SU-DHL-6 (cell line): ENCODE measurements at regions not wholly inside any gene's neighbourhood (a gene's known extent, or its start where the extent isn't known, plus 50 kb on each side); places are given as distances from the start of the nearest gene placed in this dataset.

ENCODE experiments used
- H2AFZ ChIP-seq: fragments of 200-600 bp; sonication (generic); 2 replicates; pipeline ENCODE4 v1.6.1; 2014; ENCODE audit warnings: low read depth, mild to moderate bottlenecking, moderate library complexity, mixed read lengths, antibody characterized with exemption, low read length; ENCODE audit not compliant: severe bottlenecking
- H3F3A ChIP-seq: fragments of 200-600 bp; shearing (Covaris generic); 2 replicates; pipeline ENCODE4 v1.6.0; 2016; ENCODE audit warnings: antibody characterized with exemption, mild to moderate bottlenecking; ENCODE audit not compliant: insufficient read depth
- H3K27ac ChIP-seq: fragments of 200-600 bp; sonication (generic); 2 replicates; pipeline ENCODE4 v1.5.1; 2016; ENCODE audit warnings: low read depth, mild to moderate bottlenecking, low read length, moderate library complexity, mixed read lengths
- H3K27me3 ChIP-seq: fragments of 200-600 bp; sonication (generic), shearing (Covaris generic); 2 replicates; pipeline ENCODE4 v1.6.0; 2014; ENCODE audit warnings: mild to moderate bottlenecking, low read length
- H3K36me3 ChIP-seq: fragments of 200-600 bp; sonication (generic); 2 replicates; pipeline ENCODE4 v1.6.1; 2014; ENCODE audit warnings: mild to moderate bottlenecking, low read length, mixed read lengths
- H3K4me2 ChIP-seq: fragments of 300-600, 200-600 bp; shearing (Covaris generic), sonication (generic); 2 replicates; pipeline ENCODE4 v1.6.0; 2014; ENCODE audit warnings: low read length, low read depth, mild to moderate bottlenecking; ENCODE audit not compliant: poor library complexity, severe bottlenecking
- H3K4me3 ChIP-seq: fragments of 200-600 bp; sonication (generic); 2 replicates; pipeline ENCODE4 v1.5.1; 2014; ENCODE audit warnings: antibody characterized with exemption, low read length, mild to moderate bottlenecking, mixed read lengths; ENCODE audit not compliant: insufficient read depth, poor library complexity, severe bottlenecking
- H3K79me2 ChIP-seq: fragments of 200-600 bp; sonication (generic); 2 replicates; pipeline ENCODE4 v1.6.1; 2014; ENCODE audit warnings: mild to moderate bottlenecking, low read length, moderate library complexity; ENCODE audit not compliant: insufficient read depth
- H3K9ac ChIP-seq: fragments of 200-600 bp; sonication (generic); 2 replicates; pipeline ENCODE4 v1.7.0; 2014; ENCODE audit warnings: mild to moderate bottlenecking, low read length
- H3K9me2 ChIP-seq: fragments of 200-600 bp; sonication (generic); replicated peaks from 2 replicates; pipeline ENCODE4 v1.6.1; 2014; ENCODE audit warnings: low read length; ENCODE audit not compliant: insufficient read depth
- H3K9me3 ChIP-seq: fragments of 200-600 bp; sonication (generic); 2 replicates; pipeline ENCODE4 v1.6.1; 2014; ENCODE audit warnings: low read length, mixed read lengths; ENCODE audit not compliant: insufficient read depth
- H4K20me1 ChIP-seq: fragments of 200-600 bp; sonication (generic); 2 replicates; pipeline ENCODE4 v1.6.1; 2014; ENCODE audit warnings: low read depth, mild to moderate bottlenecking, antibody characterized with exemption, low read length, moderate library complexity, mixed read lengths
- EZH2phosphoT487 ChIP-seq: fragments of 200-600 bp; sonication (generic), shearing (Covaris generic); conservative IDR thresholded peaks from 2 replicates; pipeline ENCODE4 v1.6.1; 2018; ENCODE audit warnings: mild to moderate bottlenecking, antibody characterized with exemption, low read length, moderate library complexity, mixed read lengths
- TF ChIP-seq, protein P1 (sequence below): fragments of 200-600 bp; sonication (generic); IDR thresholded peaks from one replicate; pipeline ENCODE4 v1.5.1; 2017; ENCODE audit warnings: antibody characterized with exemption, mild to moderate bottlenecking, low read length, moderate library complexity; ENCODE audit not compliant: insufficient read depth, poor library complexity, severe bottlenecking

DNA sequence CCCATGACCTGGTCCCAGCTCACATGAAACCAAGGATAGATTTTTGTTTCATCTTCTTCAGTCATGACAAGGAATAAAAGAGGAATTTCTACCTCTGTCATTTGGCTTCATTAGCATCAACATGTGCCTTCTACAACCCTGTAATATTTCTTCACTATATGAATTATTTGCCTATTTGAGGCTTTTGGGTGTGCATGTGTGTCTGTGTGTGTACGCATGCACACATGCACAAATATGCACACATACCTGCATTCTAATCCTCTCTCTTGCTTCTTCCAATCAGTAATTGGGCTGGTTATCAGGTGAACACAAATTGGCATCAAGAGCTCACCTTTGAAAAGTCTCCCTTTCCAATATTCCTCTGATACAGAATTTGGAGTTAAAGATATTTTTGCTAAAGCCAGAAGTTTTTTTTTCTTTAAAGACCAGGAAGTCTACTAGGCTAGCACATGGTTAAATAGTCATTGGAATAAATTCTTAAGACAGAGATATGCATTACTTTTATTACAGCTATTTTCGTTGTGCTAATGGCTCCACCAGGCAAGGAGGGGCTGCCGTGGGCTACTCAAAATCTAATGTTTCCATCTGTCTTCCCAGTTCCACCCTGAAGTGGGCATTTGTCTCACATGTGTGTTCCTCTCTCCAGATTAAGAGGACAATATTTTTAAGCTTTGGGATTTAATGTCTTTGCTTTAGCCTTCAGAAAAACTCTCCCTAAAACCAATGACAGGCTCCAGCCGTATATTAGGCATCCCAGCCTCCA lies 547.2 kb upstream of the CDH5 start:
- H3K27me3 ChIP-seq = no peaks in the 10 kb centered on the region
- H3K36me3 ChIP-seq = no peaks in the 10 kb centered on the region
- no peaks in the 10 kb centered on the region for H4K20me1 ChIP-seq
- H3F3A ChIP-seq = no peaks in the 10 kb centered on the region
- no peak overlapping the region for H3K27ac ChIP-seq
- H3K9me2 ChIP-seq = no peaks in the 10 kb centered on the region
- H3K79me2 ChIP-seq = no peaks in the 10 kb centered on the region
- no peak overlapping the region for H2AFZ ChIP-seq
- H3K4me3 ChIP-seq = no peak overlapping the region
- no peak for TF ChIP-seq EZH2phosphoT487
- TF ChIP-seq, protein P1, sequence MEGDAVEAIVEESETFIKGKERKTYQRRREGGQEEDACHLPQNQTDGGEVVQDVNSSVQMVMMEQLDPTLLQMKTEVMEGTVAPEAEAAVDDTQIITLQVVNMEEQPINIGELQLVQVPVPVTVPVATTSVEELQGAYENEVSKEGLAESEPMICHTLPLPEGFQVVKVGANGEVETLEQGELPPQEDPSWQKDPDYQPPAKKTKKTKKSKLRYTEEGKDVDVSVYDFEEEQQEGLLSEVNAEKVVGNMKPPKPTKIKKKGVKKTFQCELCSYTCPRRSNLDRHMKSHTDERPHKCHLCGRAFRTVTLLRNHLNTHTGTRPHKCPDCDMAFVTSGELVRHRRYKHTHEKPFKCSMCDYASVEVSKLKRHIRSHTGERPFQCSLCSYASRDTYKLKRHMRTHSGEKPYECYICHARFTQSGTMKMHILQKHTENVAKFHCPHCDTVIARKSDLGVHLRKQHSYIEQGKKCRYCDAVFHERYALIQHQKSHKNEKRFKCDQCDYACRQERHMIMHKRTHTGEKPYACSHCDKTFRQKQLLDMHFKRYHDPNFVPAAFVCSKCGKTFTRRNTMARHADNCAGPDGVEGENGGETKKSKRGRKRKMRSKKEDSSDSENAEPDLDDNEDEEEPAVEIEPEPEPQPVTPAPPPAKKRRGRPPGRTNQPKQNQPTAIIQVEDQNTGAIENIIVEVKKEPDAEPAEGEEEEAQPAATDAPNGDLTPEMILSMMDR = no peak
- no peaks in the 10 kb centered on the region for H3K9me3 ChIP-seq
- no peak overlapping the region for H3K4me2 ChIP-seq
- no peak overlapping the region for H3K9ac ChIP-seq

DNA sequence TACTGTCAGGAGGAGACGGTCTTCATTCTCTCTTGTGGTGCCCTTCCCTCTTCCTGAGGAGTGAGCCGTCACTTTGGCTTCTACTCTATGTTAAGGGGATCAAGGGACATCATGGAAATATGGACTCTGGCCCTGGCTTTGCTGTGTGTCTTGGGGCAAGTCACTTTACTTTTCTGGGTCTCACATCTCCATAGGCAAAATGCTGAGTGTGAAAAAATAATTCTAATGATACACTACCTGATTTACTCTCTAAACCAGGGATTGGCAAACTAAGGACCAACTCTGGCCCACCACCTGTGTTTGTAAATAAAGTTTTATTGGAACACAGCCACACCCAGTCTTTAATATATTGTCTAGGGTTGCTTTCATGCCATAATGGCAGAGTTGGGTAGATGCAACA lies 548.7 kb upstream of the CDH5 start:
- Histone ChIP-seq H3K9me2 (no peaks in the 10 kb centered on the region), H4K20me1 (no peaks in the 10 kb centered on the region), H3K4me3 (no peak overlapping the region), H3K9ac (no peak overlapping the region), H3K79me2 (no peaks in the 10 kb centered on the region), H3K27ac (no peak overlapping the region), H3F3A (no peaks in the 10 kb centered on the region), H3K27me3 (no peaks in the 10 kb centered on the region), H3K9me3 (no peaks in the 10 kb centered on the region), H2AFZ (no peak overlapping the region), H3K4me2 (no peak overlapping the region), H3K36me3 (no peaks in the 10 kb centered on the region)
- TF ChIP-seq, protein P1 = no peak
- TF ChIP-seq EZH2phosphoT487 = no peak

DNA sequence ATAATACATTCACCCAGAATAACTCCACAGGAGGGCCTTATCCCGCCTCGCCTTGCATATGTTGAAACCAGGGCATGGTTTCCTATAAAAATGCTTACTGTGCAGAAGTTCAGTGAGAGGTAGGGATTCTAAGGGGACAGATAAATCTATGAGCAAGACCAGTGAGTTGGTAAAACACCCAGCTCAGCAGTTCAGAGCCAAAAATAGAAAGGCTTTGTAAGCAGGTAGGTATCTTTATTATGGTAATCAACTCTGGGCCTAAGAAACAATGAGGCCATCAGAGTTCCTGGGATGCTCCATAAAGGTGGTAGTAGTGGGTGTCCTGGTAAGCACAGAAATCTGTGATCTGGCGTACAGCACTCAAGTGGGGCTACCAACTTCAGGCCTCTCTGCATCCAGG lies 549.4 kb upstream of the CDH5 start:
- Histone ChIP-seq H4K20me1 (no peaks in the 10 kb centered on the region), H2AFZ (no peak overlapping the region), H3K36me3 (no peaks in the 10 kb centered on the region), H3K27ac (no peak overlapping the region), H3F3A (no peaks in the 10 kb centered on the region), H3K4me3 (no peak overlapping the region), H3K9me3 (no peaks in the 10 kb centered on the region), H3K79me2 (no peaks in the 10 kb centered on the region), H3K27me3 (no peaks in the 10 kb centered on the region), H3K9ac (no peak overlapping the region), H3K9me2 (no peaks in the 10 kb centered on the region), H3K4me2 (no peak overlapping the region)
- TF ChIP-seq, protein P1 = no peak
- TF ChIP-seq EZH2phosphoT487 = no peak
